ENCODE measurements at regions not wholly inside any gene's neighbourhood (a gene's known extent, or its start where the extent isn't known, plus 50 kb on each side); places are given as distances from the start of the nearest gene placed in this dataset.

DNA sequence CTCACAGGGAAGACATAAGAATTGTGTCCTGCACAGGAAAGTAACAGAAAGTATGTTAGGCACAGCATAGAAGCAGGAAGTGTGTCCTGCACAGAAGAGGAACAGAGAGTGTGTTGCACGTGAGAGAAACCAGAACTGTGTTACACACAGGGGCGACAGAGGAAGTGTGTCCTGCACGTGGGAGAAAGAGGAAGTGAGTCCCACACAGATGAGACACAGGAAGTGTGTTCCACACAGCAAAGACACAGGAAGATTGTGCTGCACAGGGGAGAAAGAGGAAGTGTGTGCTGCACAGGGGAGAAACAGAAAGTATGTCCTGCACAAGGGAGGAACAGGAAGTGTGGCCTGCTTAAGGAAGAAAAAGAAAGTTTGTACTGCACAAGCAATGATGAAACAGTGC, 800.1 kb downstream of the CDY2B start:
- H3K4me3 ChIP-seq, result no peak overlapping the region
- H3K4me1 ChIP-seq (ENCODE audit: low read depth), result no peaks in the 10 kb centered on the region
- intact Hi-C loops (cut with DNase I, micrococcal nuclease), result no loop called here
- no peaks in the 10 kb centered on the region for H3K36me3 ChIP-seq (ENCODE audit: low read depth)
- peaks cover 5% of the 10 kb centered on the region for H3K9me3 ChIP-seq
- ATAC-seq, result no peak
- DNase-seq, result no peak
- TF ChIP-seq, protein P1, sequence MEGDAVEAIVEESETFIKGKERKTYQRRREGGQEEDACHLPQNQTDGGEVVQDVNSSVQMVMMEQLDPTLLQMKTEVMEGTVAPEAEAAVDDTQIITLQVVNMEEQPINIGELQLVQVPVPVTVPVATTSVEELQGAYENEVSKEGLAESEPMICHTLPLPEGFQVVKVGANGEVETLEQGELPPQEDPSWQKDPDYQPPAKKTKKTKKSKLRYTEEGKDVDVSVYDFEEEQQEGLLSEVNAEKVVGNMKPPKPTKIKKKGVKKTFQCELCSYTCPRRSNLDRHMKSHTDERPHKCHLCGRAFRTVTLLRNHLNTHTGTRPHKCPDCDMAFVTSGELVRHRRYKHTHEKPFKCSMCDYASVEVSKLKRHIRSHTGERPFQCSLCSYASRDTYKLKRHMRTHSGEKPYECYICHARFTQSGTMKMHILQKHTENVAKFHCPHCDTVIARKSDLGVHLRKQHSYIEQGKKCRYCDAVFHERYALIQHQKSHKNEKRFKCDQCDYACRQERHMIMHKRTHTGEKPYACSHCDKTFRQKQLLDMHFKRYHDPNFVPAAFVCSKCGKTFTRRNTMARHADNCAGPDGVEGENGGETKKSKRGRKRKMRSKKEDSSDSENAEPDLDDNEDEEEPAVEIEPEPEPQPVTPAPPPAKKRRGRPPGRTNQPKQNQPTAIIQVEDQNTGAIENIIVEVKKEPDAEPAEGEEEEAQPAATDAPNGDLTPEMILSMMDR (IDR thresholded peaks at IDR 0.05), result no peak

DNA sequence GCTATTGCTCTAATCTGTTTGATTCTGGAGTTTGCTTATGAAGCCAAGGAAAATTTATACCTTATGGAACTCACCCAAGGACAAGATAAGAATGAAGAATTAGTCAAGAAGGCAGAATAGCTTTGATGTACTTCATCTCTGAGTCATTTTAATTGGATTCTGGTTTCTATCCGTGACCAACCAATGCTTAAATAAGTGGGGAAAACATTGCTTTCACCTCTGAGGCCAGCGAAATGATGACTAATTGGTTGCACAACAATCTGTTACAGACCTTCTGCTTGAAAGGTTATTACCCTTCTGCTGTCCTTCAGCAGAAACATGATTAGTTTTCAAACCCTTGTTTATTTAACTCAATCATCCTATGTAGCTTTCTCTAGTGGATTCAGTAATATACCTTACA, 812.7 kb downstream of the CDY2B start:
- TF ChIP-seq, protein P1 (IDR thresholded peaks at IDR 0.05), result no peak
- H3K9me3 ChIP-seq, result no peaks in the 10 kb centered on the region
- intact Hi-C loops (cut with DNase I, micrococcal nuclease), result no loop called here
- DNase-seq (no peak), ATAC-seq (no peak)
- H3K36me3 ChIP-seq (ENCODE audit: low read depth), result no peaks in the 10 kb centered on the region
- no peak overlapping the region for H3K4me3 ChIP-seq
- no peaks in the 10 kb centered on the region for H3K4me1 ChIP-seq (ENCODE audit: low read depth)

DNA sequence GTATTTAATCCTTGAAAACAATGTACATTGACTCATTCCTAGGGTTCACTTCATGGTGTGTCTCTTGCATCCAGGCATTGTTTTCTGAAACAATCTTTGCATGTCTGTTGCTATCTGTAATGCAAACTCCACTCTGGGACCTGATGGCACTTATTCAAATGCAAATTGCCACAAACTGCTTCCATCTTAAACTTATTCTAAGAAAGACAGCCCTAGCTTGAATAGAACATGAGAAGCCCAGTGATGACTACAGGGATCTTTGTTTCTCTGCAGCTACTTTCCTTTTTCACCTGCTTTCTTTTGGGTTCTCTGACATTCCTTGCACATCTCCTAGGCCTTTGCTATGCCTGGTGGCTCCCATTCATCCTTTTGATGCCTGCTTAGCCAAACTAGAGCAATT, 827.0 kb downstream of the CDY2B start:
- DNase-seq (no peak), ATAC-seq (no peak)
- no peak overlapping the region for H3K4me3 ChIP-seq
- no peaks in the 10 kb centered on the region for H3K36me3 ChIP-seq (ENCODE audit: low read depth)
- TF ChIP-seq, protein P1 (IDR thresholded peaks at IDR 0.05), result no peak
- no peaks in the 10 kb centered on the region for H3K9me3 ChIP-seq
- H3K4me1 ChIP-seq (ENCODE audit: low read depth), result no peaks in the 10 kb centered on the region
- intact Hi-C loops (cut with DNase I, micrococcal nuclease), result no loop called here

DNA sequence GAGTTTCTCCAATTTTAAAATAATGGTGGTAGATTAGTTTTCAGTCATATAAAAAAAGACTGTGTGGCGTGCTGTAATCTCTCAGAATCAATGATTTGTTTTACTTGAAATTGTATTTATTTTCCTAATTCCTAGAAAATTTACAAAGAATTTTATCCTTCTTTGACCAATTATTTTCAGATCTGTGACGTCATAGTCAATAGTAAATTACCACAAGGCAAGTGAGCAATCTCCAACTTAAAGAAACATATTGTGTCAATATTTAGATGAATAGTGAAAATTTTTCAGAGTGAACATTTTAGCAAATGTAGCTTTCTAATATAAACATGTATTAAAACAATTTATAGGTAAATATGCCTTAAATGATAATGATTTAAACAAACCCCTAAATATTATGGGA, 829.6 kb downstream of the CDY2B start:
- Histone ChIP-seq H3K4me3 (no peak overlapping the region), H3K36me3 (ENCODE audit: low read depth) (no peaks in the 10 kb centered on the region), H3K4me1 (ENCODE audit: low read depth) (no peaks in the 10 kb centered on the region), H3K9me3 (no peaks in the 10 kb centered on the region)
- ATAC-seq, result no peak
- DNase-seq, result no peak
- TF ChIP-seq, protein P1 (IDR thresholded peaks at IDR 0.05), result no peak
- intact Hi-C loops (cut with DNase I, micrococcal nuclease), result no loop called here

DNA sequence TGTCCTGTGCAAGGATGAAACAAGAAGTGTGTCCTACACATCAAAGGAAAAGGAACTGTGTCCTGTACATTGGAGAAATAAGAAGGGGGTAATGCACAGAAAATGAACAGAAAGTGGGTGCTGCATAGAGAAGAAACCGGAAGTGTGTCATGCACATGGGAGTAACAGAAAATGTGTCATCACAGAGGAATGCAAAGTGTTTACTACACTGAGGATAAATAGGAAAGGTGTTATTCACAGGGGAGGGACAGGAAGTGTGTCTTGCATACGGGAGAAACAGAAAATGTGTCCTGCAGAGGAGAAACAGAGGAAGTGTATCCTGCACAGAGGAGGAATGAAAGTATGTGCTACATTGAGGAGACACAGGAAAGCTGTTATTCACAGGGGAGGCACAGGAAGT, 834.9 kb downstream of the CDY2B start:
- H3K4me3 ChIP-seq, result no peak overlapping the region
- TF ChIP-seq, protein P1 (IDR thresholded peaks at IDR 0.05), result no peak
- peaks cover 5% of the 10 kb centered on the region for H3K9me3 ChIP-seq
- no peak for DNase-seq
- H3K36me3 ChIP-seq (ENCODE audit: low read depth), result no peaks in the 10 kb centered on the region
- H3K4me1 ChIP-seq (ENCODE audit: low read depth), result no peaks in the 10 kb centered on the region
- intact Hi-C loops (cut with DNase I, micrococcal nuclease), result no loop called here
- no peak for ATAC-seq

DNA sequence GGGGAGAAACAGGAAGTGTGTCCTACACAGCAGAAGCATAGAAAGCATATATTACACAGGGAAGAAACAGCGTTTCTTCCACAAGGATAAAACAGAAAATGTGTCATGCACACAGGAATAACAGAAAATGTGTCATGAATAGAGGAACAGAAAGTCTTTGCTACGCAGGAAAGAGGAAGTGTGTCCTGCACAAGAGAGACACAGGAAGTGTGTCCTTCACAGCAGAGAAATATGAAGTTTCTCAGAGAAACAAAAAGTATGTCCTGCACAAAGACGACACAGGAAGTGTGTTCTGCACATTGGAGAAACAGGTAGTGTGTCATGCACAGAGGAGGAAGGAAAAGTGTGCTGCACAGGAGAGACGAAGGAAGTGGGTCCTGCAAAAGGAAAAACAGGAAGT, 835.3 kb downstream of the CDY2B start:
- Histone ChIP-seq H3K4me1 (ENCODE audit: low read depth) (no peaks in the 10 kb centered on the region), H3K36me3 (ENCODE audit: low read depth) (no peaks in the 10 kb centered on the region), H3K4me3 (no peak overlapping the region), H3K9me3 (peaks cover 5% of the 10 kb centered on the region)
- TF ChIP-seq, protein P1 (IDR thresholded peaks at IDR 0.05), result no peak
- ATAC-seq (no peak), DNase-seq (no peak)
- intact Hi-C loops (cut with DNase I, micrococcal nuclease), result no loop called here

All from mucosa of descending colon (tissue), 3 donors.